Smooth muscle cell (in vitro differentiated cells): ENCODE measurements at regions not wholly inside any gene's neighbourhood (a gene's known extent, or its start where the extent isn't known, plus 50 kb on each side); places are given as distances from the start of the nearest gene placed in this dataset.

Source experiments
- DNase-seq: peaks from one replicate; lab custom pipeline; 2025; ENCODE audit not compliant: unreplicated experiment; lab: John Stamatoyannopoulos, UW
- H2AFZ ChIP-seq: fragments of 200-600 bp; sonication (generic); 2 replicates; pipeline ENCODE4 v1.6.0; 2016; ENCODE audit warnings: antibody characterized with exemption, low read depth, mild to moderate bottlenecking
- H3F3A ChIP-seq: fragments of 200-600 bp; sonication (generic); 2 replicates; pipeline ENCODE4 v1.6.0; 2017; ENCODE audit warnings: antibody characterized with exemption, low read depth
- H3K27ac ChIP-seq: fragments of 200-600 bp; sonication (generic); 2 replicates; pipeline ENCODE4 v1.5.1; 2016; ENCODE audit warnings: low read depth, mild to moderate bottlenecking
- H3K27me3 ChIP-seq: fragments of 200-600 bp; sonication (generic); 2 replicates; pipeline ENCODE4 v1.6.1; 2016; ENCODE audit warnings: low read depth, mild to moderate bottlenecking
- H3K36me3 ChIP-seq: fragments of 200-600 bp; sonication (generic); 2 replicates; pipeline ENCODE4 v1.5.1; 2016; ENCODE audit warnings: low read depth
- H3K4me1 ChIP-seq: fragments of 200-600 bp; sonication (generic); 2 replicates; pipeline ENCODE4 v1.5.1; 2016; ENCODE audit warnings: low read depth
- H3K4me2 ChIP-seq: fragments of 200-600 bp; sonication (generic); 2 replicates; pipeline ENCODE4 v1.6.0; 2016; ENCODE audit warnings: mild to moderate bottlenecking
- H3K4me3 ChIP-seq: fragments of 200-600 bp; sonication (generic); 2 replicates; pipeline ENCODE4 v1.5.1; 2016; ENCODE audit warnings: mild to moderate bottlenecking
- H3K79me2 ChIP-seq: fragments of 200-600 bp; sonication (generic); 2 replicates; pipeline ENCODE4 v1.6.0; 2016; ENCODE audit warnings: low read depth, mild to moderate bottlenecking
- H3K9ac ChIP-seq: fragments of 200-600 bp; sonication (generic); 2 replicates; pipeline ENCODE4 v1.6.0; 2016; ENCODE audit warnings: low read depth
- H3K9me3 ChIP-seq: fragments of 200-600 bp; sonication (generic); replicated peaks from 2 replicates; pipeline ENCODE4 v1.5.1; 2016; ENCODE audit warnings: low read depth
- H4K20me1 ChIP-seq: fragments of 200-600 bp; sonication (generic); 2 replicates; pipeline ENCODE4 v1.6.0; 2016; ENCODE audit warnings: low read depth
- CTCF ChIP-seq: fragments of 200-600 bp; sonication (generic); IDR thresholded peaks from 2 replicates; pipeline ENCODE4 v1.5.1; 2017; ENCODE audit warnings: borderline replicate concordance, mild to moderate bottlenecking, antibody characterized with exemption; ENCODE audit not compliant: insufficient read depth, poor library complexity, severe bottlenecking
- WGBS: methylation state at CpG from one replicate; pipeline ENCODE4 v1.1.7; 2016; ENCODE audit warnings: low lambda C conversion rate; 5-methylcytosine and 5-hydroxymethylcytosine counted together

- WGBS, result 82% methylated on average over 16 of the region's 18 CpGs
- H2AFZ ChIP-seq, result no peak overlapping the region
Observed at GRCh38 chr10:26944261-26944882, 83.6 kb upstream of the ABI1 start.

DNA sequence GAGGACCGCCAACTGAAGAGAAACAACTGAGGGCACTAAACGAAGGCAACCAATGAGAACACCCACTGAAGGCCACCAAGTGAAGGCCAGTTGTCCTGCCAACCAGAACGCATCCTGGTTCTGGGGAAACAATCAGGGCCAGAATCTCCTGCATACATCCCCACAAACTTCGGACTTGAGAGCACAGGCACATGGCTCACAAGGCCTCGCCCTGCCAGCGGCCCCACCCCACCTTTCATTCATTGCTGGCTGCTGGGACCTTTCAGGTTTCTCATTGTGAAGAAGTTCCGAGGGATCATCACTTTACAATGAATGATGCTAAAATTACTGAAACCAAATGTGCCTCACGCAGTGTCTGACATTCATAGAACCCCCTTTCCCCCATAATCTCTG, 79.2 kb upstream of the ABI1 start:
- 93% methylated on average over 8 of the region's 8 CpGs for WGBS
- Histone ChIP-seq H3K27ac (no peak overlapping the region), H3K9ac (no peak overlapping the region), H3K4me2 (no peak overlapping the region), H2AFZ (no peak overlapping the region), H3K4me3 (no peak overlapping the region), H3K36me3 (no peaks in the 10 kb centered on the region), H3K4me1 (no peaks in the 10 kb centered on the region), H3K27me3 (no peaks in the 10 kb centered on the region), H3K9me3 (no peaks in the 10 kb centered on the region), H3K79me2 (no peaks in the 10 kb centered on the region), H4K20me1 (no peaks in the 10 kb centered on the region), H3F3A (no peaks in the 10 kb centered on the region)
- no peak for DNase-seq
- no peak for TF ChIP-seq CTCF

More at GRCh38 chr10:26944261-26944882, 83.6 kb upstream of the ABI1 start:
- Histone ChIP-seq H3K4me2 (no peak overlapping the region), H3F3A (no peaks in the 10 kb centered on the region), H3K27me3 (no peaks in the 10 kb centered on the region), H3K79me2 (no peaks in the 10 kb centered on the region), H3K36me3 (no peaks in the 10 kb centered on the region), H3K4me1 (no peaks in the 10 kb centered on the region), H3K9ac (no peak overlapping the region), H3K9me3 (no peaks in the 10 kb centered on the region), H4K20me1 (no peaks in the 10 kb centered on the region), H3K27ac (no peak overlapping the region), H3K4me3 (no peak overlapping the region)
- DNase-seq, result no peak
- no peak for TF ChIP-seq CTCF

DNA sequence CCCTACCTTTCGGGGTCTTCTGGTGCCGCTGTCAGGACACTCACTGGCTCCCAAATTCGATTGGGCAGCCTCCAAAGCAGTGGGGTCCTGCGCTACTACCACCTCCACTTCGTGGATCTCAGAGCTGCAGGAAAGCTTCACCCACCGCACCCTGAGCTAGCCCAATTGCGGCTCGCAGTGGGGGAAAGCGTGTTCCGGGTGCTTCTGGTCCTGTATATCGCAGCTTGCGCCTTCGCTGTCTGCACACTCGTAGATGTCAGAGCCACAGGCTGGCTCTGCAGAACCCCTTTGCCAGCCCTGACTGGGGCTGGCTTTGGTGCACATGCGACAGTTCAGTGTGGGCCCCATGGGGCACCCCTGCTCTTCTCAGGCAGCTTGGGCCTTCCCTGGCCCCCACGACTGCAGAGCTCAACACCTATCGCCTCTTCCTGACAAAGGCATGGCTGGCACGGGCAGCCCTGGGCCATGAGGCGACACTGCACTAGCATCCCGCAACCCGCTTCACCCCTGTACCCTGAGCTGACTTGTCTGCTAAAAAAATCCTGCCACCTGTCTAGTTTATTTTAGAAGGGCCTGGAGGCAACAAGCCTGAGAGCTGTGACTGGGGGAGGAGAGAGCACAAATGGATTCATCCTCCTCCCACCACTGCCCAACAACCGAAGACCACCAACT, 78.7 kb upstream of the ABI1 start:
- Histone ChIP-seq H3K27me3 (no peaks in the 10 kb centered on the region), H2AFZ (no peak overlapping the region), H3K27ac (no peak overlapping the region), H3K4me2 (no peak overlapping the region), H3K4me3 (no peak overlapping the region), H3K36me3 (no peaks in the 10 kb centered on the region), H3F3A (no peaks in the 10 kb centered on the region), H3K9ac (no peak overlapping the region), H3K9me3 (no peaks in the 10 kb centered on the region), H3K4me1 (no peaks in the 10 kb centered on the region), H3K79me2 (no peaks in the 10 kb centered on the region), H4K20me1 (no peaks in the 10 kb centered on the region)
- WGBS, result 93% methylated on average over 22 of the region's 22 CpGs
- no peak for DNase-seq
- no peak for TF ChIP-seq CTCF

GRCh38 chr10:26938578-26938977, 77.8 kb upstream of the ABI1 start:
- no peaks in the 10 kb centered on the region for H3K9me3 ChIP-seq
- H3K27me3 ChIP-seq, result no peaks in the 10 kb centered on the region
- no peak overlapping the region for H2AFZ ChIP-seq
- no peak overlapping the region for H3K4me2 ChIP-seq
- no peaks in the 10 kb centered on the region for H4K20me1 ChIP-seq
- no peaks in the 10 kb centered on the region for H3F3A ChIP-seq
- H3K4me3 ChIP-seq, result no peak overlapping the region
- WGBS, result 68% methylated on average over 4 of the region's 4 CpGs
- H3K27ac ChIP-seq, result no peak overlapping the region
- no peak overlapping the region for H3K9ac ChIP-seq
- no peak for TF ChIP-seq CTCF
- H3K4me1 ChIP-seq, result no peaks in the 10 kb centered on the region
- H3K79me2 ChIP-seq, result no peaks in the 10 kb centered on the region
- H3K36me3 ChIP-seq, result no peaks in the 10 kb centered on the region
- DNase-seq, result no peak
